ENCODE measurements at regions not wholly inside any gene's neighbourhood (a gene's known extent, or its start where the extent isn't known, plus 50 kb on each side); places are given as distances from the start of the nearest gene placed in this dataset.

- H3K27ac ChIP-seq = no peak overlapping the region
These were observed 147.5 kb upstream of the GPR12 start for GRCh38 chr13:26908126-26908525.

GRCh38 chr13:26899202-26899601 is 138.6 kb upstream of the GPR12 start:
- Histone ChIP-seq H3K27ac (no peak overlapping the region), H3K4me3 (no peak overlapping the region)

More at GRCh38 chr13:26908126-26908525, 147.5 kb upstream of the GPR12 start:
- H3K4me3 ChIP-seq = no peak overlapping the region

- no peak overlapping the region for H3K4me3 ChIP-seq
- no peak overlapping the region for H3K27ac ChIP-seq
These were observed 137.3 kb upstream of the GPR12 start for GRCh38 chr13:26897706-26898550.

GRCh38 chr13:26896986-26897668 is 136.5 kb upstream of the GPR12 start:
- H3K27ac ChIP-seq = no peak overlapping the region
- H3K4me3 ChIP-seq = no peak overlapping the region

- Histone ChIP-seq H3K27ac (no peak overlapping the region), H3K4me3 (no peak overlapping the region)
These were observed 135.4 kb upstream of the GPR12 start for GRCh38 chr13:26895808-26896466.

- no peak overlapping the region for H3K4me3 ChIP-seq
- H3K27ac ChIP-seq = no peak overlapping the region
These were observed 134.7 kb upstream of the GPR12 start for GRCh38 chr13:26895081-26895807.

- Histone ChIP-seq H3K4me3 (no peak overlapping the region), H3K27ac (no peak overlapping the region)
These were observed 128.0 kb upstream of the GPR12 start for GRCh38 chr13:26888632-26889031.

- Histone ChIP-seq H3K27ac (no peak overlapping the region), H3K4me3 (no peak overlapping the region)
These were observed 127.0 kb upstream of the GPR12 start for GRCh38 chr13:26887594-26887993.

GRCh38 chr13:26883613-26884257 is 123.1 kb upstream of the GPR12 start:
- H3K4me3 ChIP-seq = no peak overlapping the region
- no peak overlapping the region for H3K27ac ChIP-seq

- Histone ChIP-seq H3K27ac (no peak overlapping the region), H3K4me3 (no peak overlapping the region)
These were observed 122.1 kb upstream of the GPR12 start for GRCh38 chr13:26882731-26883130.

- no peak overlapping the region for H3K27ac ChIP-seq
- H3K4me3 ChIP-seq = no peak overlapping the region
These were observed 120.6 kb upstream of the GPR12 start for GRCh38 chr13:26881154-26881553.

- no peak overlapping the region for H3K4me3 ChIP-seq
These were observed 120.1 kb upstream of the GPR12 start for GRCh38 chr13:26880735-26881134.

GRCh38 chr13:26878438-26878837 is 117.9 kb upstream of the GPR12 start:
- no peak overlapping the region for H3K4me3 ChIP-seq
- no peak overlapping the region for H3K27ac ChIP-seq

More at GRCh38 chr13:26880735-26881134, 120.1 kb upstream of the GPR12 start:
- no peak overlapping the region for H3K27ac ChIP-seq

GRCh38 chr13:26873386-26873698 is 112.8 kb upstream of the GPR12 start:
- no peak overlapping the region for H3K4me3 ChIP-seq
- no peak overlapping the region for H3K27ac ChIP-seq

GRCh38 chr13:26872525-26873385 is 112.2 kb upstream of the GPR12 start:
- no peak overlapping the region for H3K4me3 ChIP-seq

GRCh38 chr13:26867451-26868091 is 107.0 kb upstream of the GPR12 start:
- Histone ChIP-seq H3K4me3 (no peak overlapping the region), H3K27ac (no peak overlapping the region)

More at GRCh38 chr13:26872525-26873385, 112.2 kb upstream of the GPR12 start:
- H3K27ac ChIP-seq = no peak overlapping the region

GRCh38 chr13:26864576-26864975 is 104.0 kb upstream of the GPR12 start:
- Histone ChIP-seq H3K4me3 (no peak overlapping the region), H3K27ac (no peak overlapping the region)

- H3K27ac ChIP-seq = no peak overlapping the region
- H3K4me3 ChIP-seq = no peak overlapping the region
These were observed 101.4 kb upstream of the GPR12 start for GRCh38 chr13:26861941-26862340.
